ENCODE measurements at regions not wholly inside any gene's neighbourhood (a gene's known extent, or its start where the extent isn't known, plus 50 kb on each side); places are given as distances from the start of the nearest gene placed in this dataset.

- no peak for DNase-seq (ENCODE audit: low read depth)
These were observed 58.6 kb upstream of the SLC38A4 start for GRCh38 chr12:46884362-46884761.

- peak; percentile 53 for DNase-seq (ENCODE audit: low read depth)
These were observed 60.8 kb upstream of the SLC38A4 start for GRCh38 chr12:46886541-46887041.

- no peak for DNase-seq (ENCODE audit: low read depth)
These were observed 62.1 kb upstream of the SLC38A4 start for GRCh38 chr12:46887870-46888269.

- DNase-seq (ENCODE audit: low read depth): no peak
These were observed 62.8 kb upstream of the SLC38A4 start for GRCh38 chr12:46888568-46888967.

GRCh38 chr12:46891306-46891705 is 65.5 kb upstream of the SLC38A4 start:
- DNase-seq (ENCODE audit: low read depth): peak; percentile 52

GRCh38 chr12:46892034-46892705 is 66.4 kb upstream of the SLC38A4 start:
- DNase-seq (ENCODE audit: low read depth): no peak

GRCh38 chr12:46892887-46893286 is 67.1 kb upstream of the SLC38A4 start:
- no peak for DNase-seq (ENCODE audit: low read depth)

- no peak for DNase-seq (ENCODE audit: low read depth)
These were observed 67.6 kb upstream of the SLC38A4 start for GRCh38 chr12:46893434-46893833.

- no peak for DNase-seq (ENCODE audit: low read depth)
These were observed 69.9 kb upstream of the SLC38A4 start for GRCh38 chr12:46895726-46896125.

GRCh38 chr12:46896680-46897079 is 70.9 kb upstream of the SLC38A4 start:
- no peak for DNase-seq (ENCODE audit: low read depth)

- no peak for DNase-seq (ENCODE audit: low read depth)
These were observed 72.5 kb upstream of the SLC38A4 start for GRCh38 chr12:46898152-46898931.

- no peak for DNase-seq (ENCODE audit: low read depth)
These were observed 73.2 kb upstream of the SLC38A4 start for GRCh38 chr12:46898989-46899388.

GRCh38 chr12:46900734-46901463 is 75.1 kb upstream of the SLC38A4 start:
- DNase-seq (ENCODE audit: low read depth): no peak

- no peak for DNase-seq (ENCODE audit: low read depth)
These were observed 75.8 kb upstream of the SLC38A4 start for GRCh38 chr12:46901464-46902205.

GRCh38 chr12:46903058-46903457 is 77.3 kb upstream of the SLC38A4 start:
- no peak for DNase-seq (ENCODE audit: low read depth)

- peak; percentile 8 for DNase-seq (ENCODE audit: low read depth)
These were observed 78.8 kb upstream of the SLC38A4 start for GRCh38 chr12:46904406-46905238.

GRCh38 chr12:46905239-46905627 is 79.4 kb upstream of the SLC38A4 start:
- peak; percentile 36 for DNase-seq (ENCODE audit: low read depth)

- no peak for DNase-seq (ENCODE audit: low read depth)
These were observed 82.0 kb upstream of the SLC38A4 start for GRCh38 chr12:46907791-46908190.

- DNase-seq (ENCODE audit: low read depth): peak; percentile 76
These were observed 82.6 kb upstream of the SLC38A4 start for GRCh38 chr12:46908236-46908935.

- no peak for DNase-seq (ENCODE audit: low read depth)
These were observed 83.3 kb upstream of the SLC38A4 start for GRCh38 chr12:46908936-46909635.

Measured in ELR (cell line).